ENCODE measurements at regions not wholly inside any gene's neighbourhood (a gene's known extent, or its start where the extent isn't known, plus 50 kb on each side); places are given as distances from the start of the nearest gene placed in this dataset.

DNA sequence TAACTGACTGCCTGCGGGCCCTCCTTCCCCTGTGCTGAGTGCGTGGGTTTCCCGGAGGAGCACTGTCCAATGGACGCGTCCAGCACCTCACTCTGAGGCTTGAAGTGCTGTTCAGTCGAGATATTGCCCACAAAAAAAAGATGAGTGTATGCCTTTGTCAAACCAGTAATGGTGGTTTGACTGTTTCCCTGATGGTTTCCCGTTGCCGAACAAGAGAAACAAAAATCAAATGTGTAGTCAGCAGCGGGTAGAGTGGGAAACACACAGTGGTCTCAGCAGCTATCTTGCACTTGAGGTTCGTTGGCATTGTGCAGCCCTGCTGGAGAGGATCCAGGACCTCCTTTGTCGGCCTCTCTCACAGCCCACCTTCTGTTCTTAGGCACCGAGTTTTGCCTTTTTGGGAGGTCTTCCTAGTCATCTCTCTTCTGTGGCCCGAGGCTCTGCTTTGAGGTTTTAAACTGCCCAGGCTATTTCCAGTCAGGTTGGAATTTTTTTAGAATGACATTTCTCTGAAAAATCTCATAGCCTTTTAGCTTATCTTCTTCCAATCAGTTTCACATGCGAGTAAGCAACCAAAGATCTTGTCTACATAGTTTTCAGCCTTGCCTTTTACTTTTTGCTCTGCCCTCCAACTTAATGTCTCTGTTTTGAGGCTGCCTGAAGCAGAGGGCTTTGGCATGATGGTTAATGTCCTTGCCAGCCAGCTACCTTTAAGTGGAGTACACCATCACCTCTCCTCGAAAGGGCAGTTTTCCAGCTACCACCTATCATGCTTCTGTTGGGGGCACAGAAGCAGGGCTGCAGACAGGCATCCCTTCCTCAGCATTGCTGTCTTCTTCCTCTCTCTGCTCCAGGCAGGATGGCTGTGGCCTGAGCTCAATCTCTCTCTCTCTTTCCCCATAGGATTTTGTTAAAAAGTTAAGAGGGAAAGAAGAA, 132.3 kb downstream of the URB2 start:
- H3K27ac ChIP-seq = no peak overlapping the region
- H3K36me3 ChIP-seq = no peaks in the 10 kb centered on the region
- DNase-seq (ENCODE audit: low spot score) = no peak
- H3K4me3 ChIP-seq = no peak overlapping the region
- H3K9me3 ChIP-seq = peaks cover 0 to 10% of the 10 kb centered on the region in 2 donors
- no peaks in the 10 kb centered on the region for H3K27me3 ChIP-seq
- no peaks in the 10 kb centered on the region for H3K4me1 ChIP-seq
- TF ChIP-seq, protein P1, sequence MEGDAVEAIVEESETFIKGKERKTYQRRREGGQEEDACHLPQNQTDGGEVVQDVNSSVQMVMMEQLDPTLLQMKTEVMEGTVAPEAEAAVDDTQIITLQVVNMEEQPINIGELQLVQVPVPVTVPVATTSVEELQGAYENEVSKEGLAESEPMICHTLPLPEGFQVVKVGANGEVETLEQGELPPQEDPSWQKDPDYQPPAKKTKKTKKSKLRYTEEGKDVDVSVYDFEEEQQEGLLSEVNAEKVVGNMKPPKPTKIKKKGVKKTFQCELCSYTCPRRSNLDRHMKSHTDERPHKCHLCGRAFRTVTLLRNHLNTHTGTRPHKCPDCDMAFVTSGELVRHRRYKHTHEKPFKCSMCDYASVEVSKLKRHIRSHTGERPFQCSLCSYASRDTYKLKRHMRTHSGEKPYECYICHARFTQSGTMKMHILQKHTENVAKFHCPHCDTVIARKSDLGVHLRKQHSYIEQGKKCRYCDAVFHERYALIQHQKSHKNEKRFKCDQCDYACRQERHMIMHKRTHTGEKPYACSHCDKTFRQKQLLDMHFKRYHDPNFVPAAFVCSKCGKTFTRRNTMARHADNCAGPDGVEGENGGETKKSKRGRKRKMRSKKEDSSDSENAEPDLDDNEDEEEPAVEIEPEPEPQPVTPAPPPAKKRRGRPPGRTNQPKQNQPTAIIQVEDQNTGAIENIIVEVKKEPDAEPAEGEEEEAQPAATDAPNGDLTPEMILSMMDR (IDR thresholded peaks at IDR 0.05) = no peak

DNA sequence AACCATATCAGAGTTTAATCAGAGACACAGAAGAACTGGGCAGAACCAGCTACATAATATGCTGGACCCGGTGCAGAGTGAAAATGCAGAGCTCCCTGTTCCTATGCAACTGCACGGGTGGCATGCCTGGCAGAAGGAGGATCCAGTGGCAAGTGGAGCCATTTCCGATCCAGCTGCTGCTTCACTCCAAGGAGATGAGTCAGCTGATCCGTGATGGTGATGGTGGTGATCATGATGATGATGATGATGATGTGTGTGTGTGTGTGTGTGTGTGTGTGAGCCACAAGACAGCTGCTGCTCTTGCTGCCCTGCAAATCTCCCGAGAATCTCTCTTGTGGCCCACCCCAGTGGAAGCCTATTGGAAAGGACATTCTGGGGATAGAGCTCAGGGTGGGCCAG, 133.0 kb downstream of the URB2 start:
- Histone ChIP-seq H3K9me3 (peaks cover 0 to 10% of the 10 kb centered on the region in 2 donors), H3K4me3 (no peak overlapping the region), H3K27ac (no peak overlapping the region), H3K36me3 (no peaks in the 10 kb centered on the region), H3K27me3 (no peaks in the 10 kb centered on the region), H3K4me1 (no peaks in the 10 kb centered on the region)
- TF ChIP-seq, protein P1 (IDR thresholded peaks at IDR 0.05) = no peak
- DNase-seq (ENCODE audit: low spot score) = no peak

DNA sequence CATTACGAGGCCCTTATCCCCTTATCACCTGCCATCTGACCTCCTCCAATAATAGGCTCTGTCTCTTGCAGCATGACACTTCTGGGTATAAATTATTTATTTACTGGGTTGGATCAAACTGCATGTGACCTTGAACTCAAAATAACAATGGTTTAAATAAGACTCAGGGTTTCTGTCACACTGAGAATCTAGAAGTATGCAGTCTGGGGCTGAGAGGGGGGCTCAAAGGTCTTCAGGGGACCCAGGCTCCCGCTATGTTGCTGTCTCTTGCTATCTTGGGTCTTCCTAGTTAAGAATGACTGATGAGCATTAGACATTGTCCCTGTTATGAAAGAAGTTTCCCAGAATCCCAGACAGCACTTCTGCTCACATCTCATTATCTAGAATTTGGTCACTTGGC, 133.5 kb downstream of the URB2 start:
- Histone ChIP-seq H3K27ac (no peak overlapping the region), H3K36me3 (no peaks in the 10 kb centered on the region), H3K4me1 (no peaks in the 10 kb centered on the region), H3K9me3 (peaks cover 0 to 10% of the 10 kb centered on the region in 2 donors), H3K27me3 (no peaks in the 10 kb centered on the region), H3K4me3 (no peak overlapping the region)
- TF ChIP-seq, protein P1 (IDR thresholded peaks at IDR 0.05) = no peak
- no peak for DNase-seq (ENCODE audit: low spot score)

DNA sequence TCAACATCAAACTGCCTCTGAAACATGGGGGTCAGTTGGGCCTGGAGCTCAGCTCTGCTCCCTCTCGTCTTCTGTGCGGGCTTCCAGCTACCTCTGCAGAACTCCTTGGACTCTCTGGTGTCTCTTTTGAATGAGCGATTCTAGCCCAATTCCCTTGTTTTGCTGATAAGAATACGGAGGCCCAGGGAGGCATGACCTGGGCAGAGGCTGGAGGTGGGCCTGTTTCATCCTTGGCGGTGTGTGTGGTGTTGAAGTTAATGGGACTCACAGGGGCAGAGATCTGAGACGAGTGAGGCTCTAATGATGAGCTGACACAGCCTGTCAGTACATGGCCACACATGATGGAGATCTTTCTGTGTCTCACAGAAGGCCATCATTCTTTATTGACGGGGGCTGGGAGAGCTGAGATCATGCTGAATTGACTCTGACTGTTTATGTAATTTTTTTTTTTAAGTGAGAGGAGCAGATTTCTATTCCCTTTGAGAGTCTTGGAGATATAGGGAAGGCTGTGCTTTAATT, 134.5 kb downstream of the URB2 start:
- no peaks in the 10 kb centered on the region for H3K36me3 ChIP-seq
- no peaks in the 10 kb centered on the region for H3K4me1 ChIP-seq
- TF ChIP-seq, protein P1 (IDR thresholded peaks at IDR 0.05) = no peak
- no peak overlapping the region for H3K27ac ChIP-seq
- H3K4me3 ChIP-seq = no peak overlapping the region
- no peaks in the 10 kb centered on the region for H3K27me3 ChIP-seq
- DNase-seq (ENCODE audit: low spot score) = no peak
- peaks cover 0 to 10% of the 10 kb centered on the region in 2 donors for H3K9me3 ChIP-seq

DNA sequence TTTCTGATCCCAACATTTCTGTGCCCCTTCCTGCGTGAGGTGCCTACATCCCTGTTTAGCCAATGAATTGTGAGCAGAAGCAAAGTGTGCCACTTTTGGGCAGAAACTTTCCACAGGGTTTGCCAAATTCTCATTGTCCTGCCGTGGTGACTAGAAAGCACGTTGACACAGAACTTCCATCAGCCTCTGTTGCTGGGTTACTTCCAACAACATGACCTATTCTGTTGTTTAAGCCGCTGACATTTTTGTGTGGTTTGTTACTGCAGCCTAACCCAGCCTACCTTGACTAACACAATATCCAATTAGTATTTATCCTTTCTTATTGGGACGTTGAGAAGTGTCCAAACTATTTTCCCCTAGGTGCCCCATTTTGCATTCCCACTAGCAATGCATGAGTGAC, 136.8 kb downstream of the URB2 start:
- Histone ChIP-seq H3K36me3 (no peaks in the 10 kb centered on the region), H3K4me3 (no peak overlapping the region), H3K9me3 (no peaks in the 10 kb centered on the region), H3K27me3 (no peaks in the 10 kb centered on the region), H3K4me1 (no peaks in the 10 kb centered on the region), H3K27ac (no peak overlapping the region)
- DNase-seq (ENCODE audit: low spot score) = no peak
- TF ChIP-seq, protein P1 (IDR thresholded peaks at IDR 0.05) = no peak

Data from right atrium auricular region (tissue), 2 donors.